ENCODE measurements at regions not wholly inside any gene's neighbourhood (a gene's known extent, or its start where the extent isn't known, plus 50 kb on each side); places are given as distances from the start of the nearest gene placed in this dataset.

DNA sequence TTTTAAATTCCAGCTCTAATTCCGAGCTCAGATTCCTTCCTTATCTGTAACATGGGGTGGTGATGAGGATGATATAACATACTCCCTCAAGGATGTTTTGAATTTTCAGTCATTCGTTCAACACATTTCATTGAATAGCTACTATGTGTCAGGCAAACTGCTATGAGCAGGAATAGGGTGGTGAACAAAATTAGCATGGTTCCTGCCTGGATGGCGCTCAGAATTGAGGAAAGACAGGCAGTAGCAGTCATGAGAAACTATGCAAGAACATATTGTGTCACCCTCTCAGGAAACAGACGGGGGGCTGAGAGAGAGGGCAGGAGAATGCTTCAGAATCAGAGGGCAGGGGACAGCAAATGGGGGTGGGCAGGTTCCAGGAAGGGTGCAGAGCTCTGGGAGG, 265.2 kb downstream of the NSG2 start:
- no peaks in the 10 kb centered on the region for H3K36me3 ChIP-seq (replicated peaks)
- no peak overlapping the region for H3K27ac ChIP-seq
- no peak for DNase-seq
- TF ChIP-seq, protein P1, sequence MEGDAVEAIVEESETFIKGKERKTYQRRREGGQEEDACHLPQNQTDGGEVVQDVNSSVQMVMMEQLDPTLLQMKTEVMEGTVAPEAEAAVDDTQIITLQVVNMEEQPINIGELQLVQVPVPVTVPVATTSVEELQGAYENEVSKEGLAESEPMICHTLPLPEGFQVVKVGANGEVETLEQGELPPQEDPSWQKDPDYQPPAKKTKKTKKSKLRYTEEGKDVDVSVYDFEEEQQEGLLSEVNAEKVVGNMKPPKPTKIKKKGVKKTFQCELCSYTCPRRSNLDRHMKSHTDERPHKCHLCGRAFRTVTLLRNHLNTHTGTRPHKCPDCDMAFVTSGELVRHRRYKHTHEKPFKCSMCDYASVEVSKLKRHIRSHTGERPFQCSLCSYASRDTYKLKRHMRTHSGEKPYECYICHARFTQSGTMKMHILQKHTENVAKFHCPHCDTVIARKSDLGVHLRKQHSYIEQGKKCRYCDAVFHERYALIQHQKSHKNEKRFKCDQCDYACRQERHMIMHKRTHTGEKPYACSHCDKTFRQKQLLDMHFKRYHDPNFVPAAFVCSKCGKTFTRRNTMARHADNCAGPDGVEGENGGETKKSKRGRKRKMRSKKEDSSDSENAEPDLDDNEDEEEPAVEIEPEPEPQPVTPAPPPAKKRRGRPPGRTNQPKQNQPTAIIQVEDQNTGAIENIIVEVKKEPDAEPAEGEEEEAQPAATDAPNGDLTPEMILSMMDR (IDR thresholded peaks at IDR 0.05; ENCODE audit: low read depth, low read length, missing control alignments) = no peak
- in situ Hi-C loops (cut with HindIII; ENCODE audit: low pct_ligation_motif_present, low sequenced_read_pairs) = no loop called here
- no peaks in the 10 kb centered on the region for H3K27me3 ChIP-seq (replicated peaks)
- no peak overlapping the region for H3K4me3 ChIP-seq (ENCODE audit: low read depth, low read length)

DNA sequence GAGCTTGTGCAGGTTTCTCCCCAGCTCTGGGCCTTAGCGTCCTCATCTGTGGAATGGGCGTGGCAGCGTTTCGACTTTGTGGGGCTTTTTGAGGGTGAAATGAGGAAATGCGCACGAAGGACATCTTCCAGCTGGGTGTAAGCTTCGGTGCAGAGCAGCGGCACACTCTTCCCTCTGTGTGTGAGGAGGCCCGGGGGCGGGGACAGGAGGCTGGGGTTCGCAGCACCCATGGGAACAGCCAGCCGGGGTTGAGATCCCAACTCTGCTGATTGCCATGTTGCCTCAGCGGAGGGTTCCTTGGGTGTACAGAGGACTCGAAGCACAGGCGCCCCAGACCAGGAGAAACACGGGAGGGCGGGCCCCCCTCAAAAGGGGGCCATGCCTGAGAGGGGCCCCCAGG, 265.6 kb downstream of the NSG2 start:
- TF ChIP-seq, protein P1 (IDR thresholded peaks at IDR 0.05; ENCODE audit: low read depth, low read length, missing control alignments) = no peak
- Histone ChIP-seq H3K27me3 (replicated peaks) (no peaks in the 10 kb centered on the region), H3K27ac (no peak overlapping the region), H3K4me3 (ENCODE audit: low read depth, low read length) (no peak overlapping the region), H3K36me3 (replicated peaks) (no peaks in the 10 kb centered on the region)
- in situ Hi-C loops (cut with HindIII; ENCODE audit: low pct_ligation_motif_present, low sequenced_read_pairs) = no loop called here
- no peak for DNase-seq

DNA sequence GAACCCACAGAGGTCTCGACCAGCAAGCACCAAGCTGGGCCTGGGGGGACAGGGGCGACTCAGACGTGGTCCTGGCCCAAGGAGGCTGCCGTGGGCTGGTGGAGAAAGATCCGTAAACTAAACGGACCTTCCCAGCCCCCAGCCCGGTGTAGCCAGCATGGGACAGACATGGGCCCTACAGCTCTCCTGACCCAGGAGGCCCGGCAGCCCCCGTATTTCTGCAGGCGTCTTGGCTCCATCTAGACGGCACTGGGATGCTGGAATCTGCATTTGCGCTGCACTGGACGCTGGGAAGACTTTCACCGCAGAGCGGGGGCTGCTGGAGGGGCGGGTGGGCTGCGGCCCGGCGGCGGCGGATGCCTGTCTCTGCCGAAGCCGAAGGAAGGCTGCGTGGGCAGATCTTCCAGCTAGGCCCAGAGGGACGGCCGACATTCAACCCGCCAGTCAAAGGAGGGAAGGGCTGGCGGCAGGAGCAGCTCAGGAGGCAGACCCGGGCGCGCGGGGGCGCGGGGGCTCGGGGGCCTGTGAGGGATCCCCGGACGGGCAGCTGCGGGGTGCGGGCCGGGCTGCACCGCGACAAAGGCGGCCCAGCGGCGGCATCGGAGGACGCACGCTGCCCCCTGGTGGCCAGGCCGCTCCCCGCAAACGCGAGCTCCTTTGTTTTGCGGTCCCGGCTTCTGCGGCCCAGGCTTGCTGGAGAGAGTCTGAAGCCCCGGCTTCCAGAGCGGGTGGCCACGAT, 266.2 kb downstream of the NSG2 start:
- in situ Hi-C loops (cut with HindIII; ENCODE audit: low pct_ligation_motif_present, low sequenced_read_pairs) = no loop called here
- H3K36me3 ChIP-seq (replicated peaks) = no peaks in the 10 kb centered on the region
- no peaks in the 10 kb centered on the region for H3K27me3 ChIP-seq (replicated peaks)
- peak overlapping the region; percentile 37 for H3K4me3 ChIP-seq (ENCODE audit: low read depth, low read length)
- TF ChIP-seq, protein P1 (IDR thresholded peaks at IDR 0.05; ENCODE audit: low read depth, low read length, missing control alignments) = peak; percentile 72
- DNase-seq = peak; percentile 49
- no peak overlapping the region for H3K27ac ChIP-seq

DNA sequence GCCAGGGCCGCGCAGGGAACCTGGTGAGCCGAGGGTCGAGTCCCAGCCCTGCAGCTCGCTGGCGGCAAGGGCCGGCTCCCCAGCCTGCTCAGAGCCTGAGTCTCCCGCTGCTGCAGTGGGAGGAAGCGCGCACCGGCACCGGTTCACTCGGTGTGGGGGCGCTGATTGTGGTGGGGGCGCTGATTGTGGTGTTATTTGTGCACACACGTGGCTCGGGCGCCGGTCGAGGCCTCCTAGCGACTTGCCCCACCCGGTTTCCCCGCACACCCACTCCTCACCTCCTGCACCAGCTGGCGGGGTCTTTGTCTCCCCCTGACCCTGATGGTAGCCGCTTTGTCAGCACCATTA, 266.7 kb downstream of the NSG2 start:
- in situ Hi-C loops (cut with HindIII; ENCODE audit: low pct_ligation_motif_present, low sequenced_read_pairs) = no loop called here
- no peak for DNase-seq
- H3K27ac ChIP-seq = no peak overlapping the region
- TF ChIP-seq, protein P1 (IDR thresholded peaks at IDR 0.05; ENCODE audit: low read depth, low read length, missing control alignments) = no peak
- no peaks in the 10 kb centered on the region for H3K36me3 ChIP-seq (replicated peaks)
- no peaks in the 10 kb centered on the region for H3K27me3 ChIP-seq (replicated peaks)
- H3K4me3 ChIP-seq (ENCODE audit: low read depth, low read length) = no peak overlapping the region

DNA sequence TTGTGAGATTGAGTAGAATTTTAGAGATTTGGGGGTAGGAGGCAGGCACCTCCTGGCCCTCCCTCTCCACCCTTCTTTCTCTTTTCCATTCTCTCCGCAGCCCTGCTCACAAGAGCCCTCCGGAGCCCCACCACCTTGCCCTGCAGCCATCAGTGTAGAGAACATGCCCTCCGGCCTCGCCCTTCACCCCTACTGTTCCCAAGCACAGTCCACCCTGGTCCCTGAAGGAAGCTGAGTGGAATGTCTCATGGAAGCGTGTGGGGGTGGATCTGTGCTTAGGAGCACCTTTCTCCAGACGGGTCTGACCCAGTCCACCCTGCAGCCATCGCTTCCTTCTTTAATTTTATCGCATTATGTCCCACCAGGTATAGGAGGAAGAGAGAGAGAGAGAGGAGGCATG, 267.1 kb downstream of the NSG2 start:
- in situ Hi-C loops (cut with HindIII; ENCODE audit: low pct_ligation_motif_present, low sequenced_read_pairs) = no loop called here
- TF ChIP-seq, protein P1 (IDR thresholded peaks at IDR 0.05; ENCODE audit: low read depth, low read length, missing control alignments) = no peak
- Histone ChIP-seq H3K27me3 (replicated peaks) (no peaks in the 10 kb centered on the region), H3K36me3 (replicated peaks) (no peaks in the 10 kb centered on the region), H3K27ac (no peak overlapping the region), H3K4me3 (ENCODE audit: low read depth, low read length) (no peak overlapping the region)
- DNase-seq = no peak

DNA sequence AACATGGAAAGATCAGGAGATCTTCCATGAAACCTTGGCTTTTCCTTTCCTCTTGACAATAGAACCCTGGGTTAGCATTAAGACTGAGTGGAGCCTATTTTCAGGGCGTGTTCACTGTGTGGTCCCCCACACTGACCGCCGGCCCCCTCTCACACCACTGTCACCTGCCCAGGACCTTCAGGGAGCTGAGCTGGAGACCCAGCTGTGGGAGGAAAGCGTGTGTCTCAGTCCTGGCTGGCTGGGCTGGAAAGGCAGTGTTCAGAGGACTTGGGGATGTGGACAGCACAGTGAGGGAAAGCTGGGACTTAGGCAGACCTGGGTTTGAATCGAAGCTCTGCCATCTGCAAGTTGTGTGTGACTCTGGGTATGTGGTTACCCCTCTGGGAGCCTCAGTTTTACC, 268.1 kb downstream of the NSG2 start:
- H3K36me3 ChIP-seq (replicated peaks) = no peaks in the 10 kb centered on the region
- in situ Hi-C loops (cut with HindIII; ENCODE audit: low pct_ligation_motif_present, low sequenced_read_pairs) = no loop called here
- no peak for DNase-seq
- no peak overlapping the region for H3K4me3 ChIP-seq (ENCODE audit: low read depth, low read length)
- H3K27me3 ChIP-seq (replicated peaks) = no peaks in the 10 kb centered on the region
- TF ChIP-seq, protein P1 (IDR thresholded peaks at IDR 0.05; ENCODE audit: low read depth, low read length, missing control alignments) = no peak
- no peak overlapping the region for H3K27ac ChIP-seq

Data from brain microvascular endothelial cell (primary cell).